Activated CD8-positive, alpha-beta T cell treated with anti-CD3 and anti-CD28 coated beads, Interleukin-2, amount 10 ng/mL, durations not matched to agents 7 days and 5 days (primary cell): ENCODE measurements at regions not wholly inside any gene's neighbourhood (a gene's known extent, or its start where the extent isn't known, plus 50 kb on each side); places are given as distances from the start of the nearest gene placed in this dataset.
"Not testable (repeated sequence)": the region's sequence is repeated elsewhere in the genome, so short reads cannot be mapped to it uniquely, and the experiment has no call there.

ENCODE experiments used
- ATAC-seq: fragments of 150-1000 bp; cut with Tn5 transposase; one replicate; pipeline ENCODE4 v1.10.0; 2021; ENCODE audit warnings: moderate library complexity
- CTCF ChIA-PET: fragments of 350-600 bp; sonication (Branson Sonifier 250); formaldehyde crosslinking; loops from one replicate; lab custom pipeline; 2021; ENCODE audit warnings: antibody characterized with exemption; lab: Charles Lee
- POLR2A ChIA-PET: fragments of 350-600 bp; sonication (Branson Sonifier 250); formaldehyde crosslinking; loops from one replicate; lab custom pipeline; 2021; ENCODE audit warnings: antibody characterized with exemption; lab: Charles Lee
- DNase-seq: peaks from one replicate; pipeline ENCODE4 v3.0.0-alpha.2; 2020
- H3K27ac Mint-ChIP-seq: one replicate; pipeline ENCODE4 v1.8.0; 2021; ENCODE audit warnings: mild to moderate bottlenecking, mixed read lengths
- H3K27me3 Mint-ChIP-seq: one replicate; pipeline ENCODE4 v1.8.0; 2021; ENCODE audit warnings: low read depth, mixed read lengths
- H3K36me3 Mint-ChIP-seq: one replicate; pipeline ENCODE4 v1.8.0; 2021; ENCODE audit warnings: low read depth, mixed read lengths
- H3K4me1 Mint-ChIP-seq: one replicate; pipeline ENCODE4 v1.8.0; 2021; ENCODE audit warnings: low read depth, mixed read lengths
- H3K4me3 Mint-ChIP-seq: one replicate; pipeline ENCODE4 v1.8.0; 2021; ENCODE audit warnings: mild to moderate bottlenecking, mixed read lengths
- H3K9me3 Mint-ChIP-seq: one replicate; pipeline ENCODE4 v1.8.0; 2022; ENCODE audit warnings: mixed read lengths; ENCODE audit not compliant: insufficient read depth

GRCh38 chr15:22250501-22251290, 170.4 kb downstream of the OR4M2 start:
- H3K4me1 Mint-ChIP-seq: peaks cover 15% of the 10 kb centered on the region
- ATAC-seq, H3K4me3 Mint-ChIP-seq, DNase-seq, POLR2A ChIA-PET, H3K36me3 Mint-ChIP-seq, H3K27ac Mint-ChIP-seq, H3K9me3 Mint-ChIP-seq, CTCF ChIA-PET: not testable (repeated sequence)
- peaks cover 14% of the 10 kb centered on the region for H3K27me3 Mint-ChIP-seq

- Mint-ChIP-seq H3K27ac (peak overlapping the region; percentile 5), H3K4me1 (peaks cover 15% of the 10 kb centered on the region), H3K4me3 (no peak overlapping the region), H3K27me3 (peaks cover 14% of the 10 kb centered on the region), H3K36me3 (no peaks in the 10 kb centered on the region), H3K9me3 (no peaks in the 10 kb centered on the region)
- ATAC-seq (no peak), DNase-seq (no peak)
- ChIA-PET CTCF (no interaction called here), POLR2A (no interaction called here)
These were observed 171.1 kb downstream of the OR4M2 start for GRCh38 chr15:22251422-22251821.

GRCh38 chr15:22252047-22252446, 171.7 kb downstream of the OR4M2 start:
- CTCF ChIA-PET, POLR2A ChIA-PET, ATAC-seq, H3K9me3 Mint-ChIP-seq, H3K27ac Mint-ChIP-seq, H3K4me3 Mint-ChIP-seq, DNase-seq, H3K36me3 Mint-ChIP-seq: not testable (repeated sequence)
- Mint-ChIP-seq H3K27me3 (peaks cover 14% of the 10 kb centered on the region), H3K4me1 (peaks cover 15% of the 10 kb centered on the region)

GRCh38 chr15:22252521-22252920, 172.2 kb downstream of the OR4M2 start:
- POLR2A ChIA-PET, ATAC-seq, H3K36me3 Mint-ChIP-seq, H3K4me3 Mint-ChIP-seq, DNase-seq, H3K27ac Mint-ChIP-seq, CTCF ChIA-PET, H3K9me3 Mint-ChIP-seq: not testable (repeated sequence)
- Mint-ChIP-seq H3K27me3 (peaks cover 14% of the 10 kb centered on the region), H3K4me1 (peaks cover 15% of the 10 kb centered on the region)

GRCh38 chr15:22253002-22253675, 172.8 kb downstream of the OR4M2 start:
- ATAC-seq, H3K9me3 Mint-ChIP-seq, H3K27ac Mint-ChIP-seq, CTCF ChIA-PET, DNase-seq, H3K4me3 Mint-ChIP-seq, H3K36me3 Mint-ChIP-seq, POLR2A ChIA-PET: not testable (repeated sequence)
- Mint-ChIP-seq H3K27me3 (peaks cover 14% of the 10 kb centered on the region), H3K4me1 (peaks cover 15% of the 10 kb centered on the region)

GRCh38 chr15:22253676-22254408, 173.5 kb downstream of the OR4M2 start:
- Mint-ChIP-seq H3K4me3 (no peak overlapping the region), H3K9me3 (no peaks in the 10 kb centered on the region), H3K27me3 (peaks cover 14% of the 10 kb centered on the region), H3K36me3 (no peaks in the 10 kb centered on the region), H3K4me1 (peaks cover 15% of the 10 kb centered on the region), H3K27ac (peak overlapping the region; percentile 46)
- POLR2A ChIA-PET: no interaction called here
- ATAC-seq (peak; percentile 27), DNase-seq (peak; percentile 22)
- CTCF ChIA-PET: no interaction called here

GRCh38 chr15:22254409-22255045, 174.2 kb downstream of the OR4M2 start:
- peaks cover 18% of the 10 kb centered on the region for H3K4me1 Mint-ChIP-seq
- H3K9me3 Mint-ChIP-seq, CTCF ChIA-PET, H3K4me3 Mint-ChIP-seq, POLR2A ChIA-PET, H3K36me3 Mint-ChIP-seq: not testable (repeated sequence)
- ATAC-seq: peak; percentile 32
- peak; percentile 21 for DNase-seq
- peaks cover 14% of the 10 kb centered on the region for H3K27me3 Mint-ChIP-seq
- peak overlapping the region; percentile 46 for H3K27ac Mint-ChIP-seq

GRCh38 chr15:22255606-22256005, 175.3 kb downstream of the OR4M2 start:
- POLR2A ChIA-PET, H3K4me3 Mint-ChIP-seq, CTCF ChIA-PET, H3K9me3 Mint-ChIP-seq, ATAC-seq, H3K36me3 Mint-ChIP-seq, H3K27ac Mint-ChIP-seq, DNase-seq: not testable (repeated sequence)
- Mint-ChIP-seq H3K4me1 (peaks cover 28% of the 10 kb centered on the region), H3K27me3 (peaks cover 16% of the 10 kb centered on the region)

- CTCF ChIA-PET, H3K4me3 Mint-ChIP-seq, POLR2A ChIA-PET, H3K27ac Mint-ChIP-seq, DNase-seq, H3K9me3 Mint-ChIP-seq, H3K36me3 Mint-ChIP-seq, ATAC-seq: not testable (repeated sequence)
- peaks cover 13% of the 10 kb centered on the region for H3K27me3 Mint-ChIP-seq
- peaks cover 35% of the 10 kb centered on the region for H3K4me1 Mint-ChIP-seq
These were observed 176.2 kb downstream of the OR4M2 start for GRCh38 chr15:22256389-22257046.

GRCh38 chr15:22257047-22258008, 177.0 kb downstream of the OR4M2 start:
- Mint-ChIP-seq H3K9me3 (no peaks in the 10 kb centered on the region), H3K36me3 (no peaks in the 10 kb centered on the region), H3K4me1 (peaks cover 35% of the 10 kb centered on the region), H3K27ac (no peak overlapping the region), H3K27me3 (peaks cover 6% of the 10 kb centered on the region), H3K4me3 (no peak overlapping the region)
- POLR2A ChIA-PET: no interaction called here
- DNase-seq (no peak), ATAC-seq (no peak)
- CTCF ChIA-PET: no interaction called here
